Breast epithelium (tissue), 3 donors: ENCODE measurements at regions not wholly inside any gene's neighbourhood (a gene's known extent, or its start where the extent isn't known, plus 50 kb on each side); places are given as distances from the start of the nearest gene placed in this dataset.

Source experiments
- POLR2A ChIP-seq: fragments of 450-650 bp; IDR thresholded peaks from one replicate; pipeline ENCODE4 v1.6.1; 2016; ENCODE audit warnings: antibody characterized with exemption, mild to moderate bottlenecking, moderate library complexity
- POLR2AphosphoS5 ChIP-seq, 3 donors: sonication (generic); formaldehyde crosslinking; IDR thresholded peaks; one replicate each; pipeline ENCODE4 v1.6.1; 2017; ENCODE audit warnings: antibody characterized with exemption in 3 of 3
- TF ChIP-seq, protein P1 (sequence below), 3 donors: fragments of 450-650 bp; IDR thresholded peaks; one replicate each; pipeline ENCODE4 v1.5.1; 2016 to 2017; ENCODE audit warnings: antibody characterized with exemption in 3 of 3, mild to moderate bottlenecking in 3 of 3, moderate library complexity in 3 of 3

DNA sequence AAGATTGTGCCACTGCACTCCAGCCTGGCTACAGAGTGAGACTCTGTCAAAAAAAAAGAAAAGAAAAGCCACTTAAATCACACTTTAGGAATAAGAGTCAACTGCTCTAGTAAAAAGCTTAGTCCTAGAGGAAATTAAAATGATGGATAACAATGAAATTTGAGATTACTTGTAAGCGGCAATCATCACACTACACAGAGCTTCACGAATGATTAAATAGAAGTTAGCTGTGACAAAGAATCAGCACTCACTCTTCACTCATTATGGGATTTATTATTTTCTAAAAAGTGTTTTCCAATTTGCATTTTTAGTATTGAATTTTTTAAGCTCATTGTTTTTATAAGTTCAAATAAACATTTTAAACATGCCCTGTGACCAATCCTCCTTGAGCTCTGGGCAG, 718.0 kb downstream of the UTRN start:
- TF ChIP-seq, protein P1, sequence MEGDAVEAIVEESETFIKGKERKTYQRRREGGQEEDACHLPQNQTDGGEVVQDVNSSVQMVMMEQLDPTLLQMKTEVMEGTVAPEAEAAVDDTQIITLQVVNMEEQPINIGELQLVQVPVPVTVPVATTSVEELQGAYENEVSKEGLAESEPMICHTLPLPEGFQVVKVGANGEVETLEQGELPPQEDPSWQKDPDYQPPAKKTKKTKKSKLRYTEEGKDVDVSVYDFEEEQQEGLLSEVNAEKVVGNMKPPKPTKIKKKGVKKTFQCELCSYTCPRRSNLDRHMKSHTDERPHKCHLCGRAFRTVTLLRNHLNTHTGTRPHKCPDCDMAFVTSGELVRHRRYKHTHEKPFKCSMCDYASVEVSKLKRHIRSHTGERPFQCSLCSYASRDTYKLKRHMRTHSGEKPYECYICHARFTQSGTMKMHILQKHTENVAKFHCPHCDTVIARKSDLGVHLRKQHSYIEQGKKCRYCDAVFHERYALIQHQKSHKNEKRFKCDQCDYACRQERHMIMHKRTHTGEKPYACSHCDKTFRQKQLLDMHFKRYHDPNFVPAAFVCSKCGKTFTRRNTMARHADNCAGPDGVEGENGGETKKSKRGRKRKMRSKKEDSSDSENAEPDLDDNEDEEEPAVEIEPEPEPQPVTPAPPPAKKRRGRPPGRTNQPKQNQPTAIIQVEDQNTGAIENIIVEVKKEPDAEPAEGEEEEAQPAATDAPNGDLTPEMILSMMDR (IDR thresholded peaks at IDR 0.05), result no peak
- TF ChIP-seq POLR2A (no peak), POLR2AphosphoS5 (IDR thresholded peaks at IDR 0.05) (no peak)
